HTR-8/SVneo (cell line): ENCODE measurements at regions not wholly inside any gene's neighbourhood (a gene's known extent, or its start where the extent isn't known, plus 50 kb on each side); places are given as distances from the start of the nearest gene placed in this dataset.

Experiments used
- DNase-seq: peaks from one replicate; pipeline ENCODE4 v3.0.0; 2011; ENCODE audit warnings: low spot score, mixed read lengths; ENCODE audit not compliant: insufficient read length
- FAIRE-seq: peaks from 2 replicates; lab custom pipeline; 2011; peaks lifted over from hg19 to GRCh38; lab: Jason Lieb, UNC

GRCh38 chr5:3303777-3304176 is 291.9 kb upstream of the IRX1 start:
- no peak for FAIRE-seq
- no peak for DNase-seq

GRCh38 chr5:3302228-3302627 is 293.4 kb upstream of the IRX1 start:
- no peak for FAIRE-seq
- DNase-seq = no peak

- FAIRE-seq (no peak), DNase-seq (no peak)
Observed at GRCh38 chr5:3301306-3301705, 294.3 kb upstream of the IRX1 start.

- no peak for FAIRE-seq
- no peak for DNase-seq
Observed at GRCh38 chr5:3300726-3301125, 294.9 kb upstream of the IRX1 start.

GRCh38 chr5:3299441-3299840 is 296.2 kb upstream of the IRX1 start:
- FAIRE-seq = no peak
- DNase-seq = no peak

GRCh38 chr5:3297853-3298252 is 297.8 kb upstream of the IRX1 start:
- no peak for DNase-seq
- FAIRE-seq = no peak

GRCh38 chr5:3288325-3288724 is 307.3 kb upstream of the IRX1 start:
- DNase-seq (no peak), FAIRE-seq (no peak)

GRCh38 chr5:3287516-3287915 is 308.1 kb upstream of the IRX1 start:
- FAIRE-seq = no peak
- no peak for DNase-seq

- DNase-seq (no peak), FAIRE-seq (no peak)
Observed at GRCh38 chr5:3285621-3286020, 310.0 kb upstream of the IRX1 start.

- DNase-seq (no peak), FAIRE-seq (no peak)
Observed at GRCh38 chr5:3284506-3284905, 311.1 kb upstream of the IRX1 start.

- FAIRE-seq = peak; percentile 95
- no peak for DNase-seq
Observed at GRCh38 chr5:3282841-3283240, 312.8 kb upstream of the IRX1 start.

- FAIRE-seq (no peak), DNase-seq (no peak)
Observed at GRCh38 chr5:3281366-3281765, 314.3 kb upstream of the IRX1 start.

GRCh38 chr5:3278643-3279042 is 317.0 kb upstream of the IRX1 start:
- DNase-seq (no peak), FAIRE-seq (no peak)

GRCh38 chr5:3277590-3278196 is 317.9 kb upstream of the IRX1 start:
- no peak for DNase-seq
- no peak for FAIRE-seq

- DNase-seq = no peak
- FAIRE-seq = no peak
Observed at GRCh38 chr5:3276896-3277295, 318.7 kb upstream of the IRX1 start.

- no peak for FAIRE-seq
- DNase-seq = no peak
Observed at GRCh38 chr5:3269395-3270169, 326.1 kb upstream of the IRX1 start.

GRCh38 chr5:3268760-3269330 is 326.8 kb upstream of the IRX1 start:
- no peak for FAIRE-seq
- no peak for DNase-seq

GRCh38 chr5:3266861-3267260 is 328.8 kb upstream of the IRX1 start:
- FAIRE-seq (no peak), DNase-seq (no peak)

- FAIRE-seq (no peak), DNase-seq (no peak)
Observed at GRCh38 chr5:3265936-3266335, 329.7 kb upstream of the IRX1 start.

GRCh38 chr5:3265131-3265885 is 330.3 kb upstream of the IRX1 start:
- no peak for FAIRE-seq
- DNase-seq = no peak

- DNase-seq = no peak
- FAIRE-seq = no peak
Observed at GRCh38 chr5:3262451-3262850, 333.2 kb upstream of the IRX1 start.
